SK-MEL-5 (cell line): ENCODE measurements at regions not wholly inside any gene's neighbourhood (a gene's known extent, or its start where the extent isn't known, plus 50 kb on each side); places are given as distances from the start of the nearest gene placed in this dataset.
"Not testable (repeated sequence)": the region's sequence is repeated elsewhere in the genome, so short reads cannot be mapped to it uniquely, and the experiment has no call there.

ENCODE experiments used
- DNase-seq: peaks from one replicate; pipeline ENCODE4 v3.0.0-alpha.2; 2016; ENCODE audit warnings: low read depth, low spot score
- in situ Hi-C: cut with HindIII; loops from 2 replicates; pipeline ENCODE4 v1.10.0; 2016; ENCODE audit warnings: low sequenced_read_pairs, high pct_unique_total_duplicates, low pct_unique_long_range_greater_than_20kb

DNA sequence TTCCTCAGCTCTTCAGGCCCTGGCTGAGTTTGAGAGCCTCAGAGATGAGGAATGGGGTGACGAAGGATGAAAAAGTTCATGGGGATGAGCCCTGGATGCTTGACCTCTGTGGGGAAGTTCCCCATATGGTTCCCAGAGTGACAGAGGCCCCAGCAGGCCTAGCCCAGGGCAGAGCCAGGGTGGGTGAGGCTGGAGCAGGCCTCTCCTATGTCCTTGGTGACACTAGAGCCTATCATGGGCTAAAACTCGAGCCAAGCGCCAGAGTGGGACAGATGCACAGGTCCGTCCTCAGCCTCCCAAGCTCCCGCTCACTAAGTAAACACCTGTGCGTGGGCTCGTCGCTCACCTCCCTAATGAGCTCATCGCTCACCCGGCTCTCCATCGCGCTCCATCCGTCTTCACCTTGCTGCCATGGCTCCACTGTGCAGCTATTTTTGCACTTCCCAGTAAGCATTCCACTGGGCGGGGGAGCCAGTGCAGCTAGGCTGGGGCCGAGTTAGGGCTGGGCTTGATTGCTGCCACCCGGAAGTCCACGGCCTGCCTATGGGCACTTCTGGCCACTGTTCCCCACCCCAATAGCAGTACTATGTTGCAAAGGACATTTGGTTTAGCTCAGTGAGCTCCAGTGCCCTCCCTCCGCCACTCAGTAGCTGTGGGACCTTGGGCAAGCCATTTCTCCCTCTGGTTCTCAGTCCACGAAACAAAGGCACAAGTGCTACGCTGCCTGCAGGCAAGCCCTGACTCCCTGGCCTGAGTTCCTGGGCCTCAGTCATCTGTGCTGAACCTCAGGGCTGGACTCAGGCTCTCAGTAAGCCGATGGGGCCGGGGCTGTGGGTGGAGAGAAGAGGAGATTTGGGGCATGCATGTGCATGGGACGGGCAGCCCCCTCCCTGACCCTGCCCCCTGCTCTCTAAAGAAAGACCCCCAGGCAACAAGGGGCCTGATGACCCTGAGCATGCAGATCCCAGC, 117.3 kb upstream of the PCBD1 start:
- no peak for DNase-seq
- in situ Hi-C loops: no loop called here

GRCh38 chr10:71006506-71006905, 118.1 kb upstream of the PCBD1 start:
- DNase-seq: no peak
- in situ Hi-C loops: no loop called here

GRCh38 chr10:71007516-71007915, 119.2 kb upstream of the PCBD1 start:
- no peak for DNase-seq
- in situ Hi-C loops: no loop called here

DNA sequence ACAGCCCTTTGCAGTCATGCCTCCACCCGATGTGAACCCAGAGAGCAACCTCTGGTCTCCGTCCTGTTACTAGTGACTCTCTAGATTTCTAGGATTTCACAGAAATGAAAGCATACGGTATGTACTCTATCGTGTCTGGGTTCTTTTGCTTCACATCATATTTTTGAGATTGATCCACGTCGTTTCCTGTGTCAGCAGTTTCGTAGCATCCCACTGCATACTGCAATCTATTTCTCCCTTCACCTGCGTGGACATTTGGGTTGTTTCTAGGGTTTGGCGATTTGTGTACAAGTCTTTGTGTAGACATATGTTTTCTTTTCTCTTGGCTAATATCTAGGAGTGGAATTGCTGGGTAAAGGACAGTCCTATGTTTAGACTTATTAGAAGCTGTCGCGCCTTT, 119.8 kb upstream of the PCBD1 start:
- in situ Hi-C loops: no loop called here
- no peak for DNase-seq

- in situ Hi-C loops: no loop called here
- no peak for DNase-seq
These were observed 120.8 kb upstream of the PCBD1 start for GRCh38 chr10:71009126-71009525.

GRCh38 chr10:71010730-71011129, 122.4 kb upstream of the PCBD1 start:
- in situ Hi-C loops: no loop called here
- DNase-seq: no peak

GRCh38 chr10:71011141-71011540, 122.8 kb upstream of the PCBD1 start:
- no peak for DNase-seq
- in situ Hi-C loops: no loop called here

GRCh38 chr10:71014021-71014805, 125.8 kb upstream of the PCBD1 start:
- in situ Hi-C loops: no loop called here
- DNase-seq: no peak

GRCh38 chr10:71015674-71016073, 127.3 kb upstream of the PCBD1 start:
- DNase-seq: no peak
- in situ Hi-C loops: no loop called here

GRCh38 chr10:71020061-71020460, 131.7 kb upstream of the PCBD1 start:
- DNase-seq, in situ Hi-C loops: not testable (repeated sequence)

DNA sequence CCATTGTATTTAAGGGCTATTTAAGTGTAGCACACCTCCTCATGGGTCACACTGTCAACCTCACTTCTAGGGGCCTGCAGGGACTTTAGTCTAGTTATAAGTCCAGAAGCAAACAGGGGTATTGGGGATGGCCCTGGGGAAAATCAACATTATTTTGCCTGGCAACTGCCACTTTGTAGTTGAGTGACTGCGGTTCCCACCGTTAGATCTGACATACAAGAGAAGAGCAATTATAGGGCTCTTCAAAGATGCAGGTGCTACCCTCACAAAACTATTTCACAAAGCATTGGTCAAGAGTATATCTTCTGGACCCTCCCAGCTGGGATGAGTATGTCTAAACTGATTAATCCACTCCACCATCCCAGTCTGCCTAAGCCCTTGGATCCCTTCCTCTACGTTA, 133.0 kb upstream of the PCBD1 start:
- in situ Hi-C loops: no loop called here
- no peak for DNase-seq

- in situ Hi-C loops: no loop called here
- no peak for DNase-seq
These were observed 135.4 kb upstream of the PCBD1 start for GRCh38 chr10:71023704-71024283.

DNA sequence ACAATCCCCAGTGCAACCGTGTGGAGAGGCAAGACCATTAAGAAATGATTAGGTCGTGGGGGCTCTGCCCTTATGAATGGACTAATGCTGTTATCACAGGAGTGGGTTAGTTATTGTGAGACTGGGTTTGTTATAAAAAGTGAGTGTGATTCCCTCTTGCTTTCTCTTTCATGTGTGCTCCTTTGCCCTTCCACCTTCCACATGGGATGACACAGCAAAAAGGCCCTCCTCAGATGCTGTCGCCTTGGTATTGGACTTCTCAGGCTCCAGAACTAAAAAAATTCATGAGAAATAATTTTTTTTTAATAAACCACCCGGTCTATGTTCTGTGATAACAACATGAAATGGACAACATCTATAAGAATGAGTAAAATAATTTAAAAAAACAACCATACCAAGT, 136.1 kb upstream of the PCBD1 start:
- in situ Hi-C loops: no loop called here
- DNase-seq: no peak

- in situ Hi-C loops: no loop called here
- DNase-seq: no peak
These were observed 137.2 kb upstream of the PCBD1 start for GRCh38 chr10:71025535-71025934.

GRCh38 chr10:71028066-71028465, 139.7 kb upstream of the PCBD1 start:
- in situ Hi-C loops: no loop called here

DNA sequence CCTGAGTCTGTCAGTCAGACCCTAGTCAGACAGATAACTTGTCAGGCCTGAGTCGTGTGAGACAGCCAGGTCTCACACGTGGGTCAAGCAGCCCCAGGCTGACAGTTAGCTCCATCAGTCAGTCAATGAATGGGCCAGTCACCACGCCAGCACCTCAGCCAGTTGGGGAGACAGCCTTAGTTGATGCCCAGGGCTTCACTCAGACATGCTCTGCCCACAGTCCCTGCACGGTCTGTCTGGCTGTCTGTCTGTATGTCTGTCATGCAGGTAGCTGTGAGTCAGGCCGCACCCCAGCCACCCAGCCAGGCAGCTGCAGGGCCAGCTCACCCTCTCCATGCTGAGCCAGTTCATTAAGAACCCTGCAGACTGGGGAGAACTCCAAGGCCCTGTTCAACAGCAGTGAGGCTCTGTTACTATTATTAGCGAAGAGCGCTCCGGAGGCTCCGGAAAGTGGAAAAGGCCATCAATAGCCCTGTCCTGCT, 141.1 kb upstream of the PCBD1 start:
- in situ Hi-C loops: no loop called here
- DNase-seq: no peak

More at GRCh38 chr10:71028066-71028465, 139.7 kb upstream of the PCBD1 start:
- DNase-seq: no peak

DNA sequence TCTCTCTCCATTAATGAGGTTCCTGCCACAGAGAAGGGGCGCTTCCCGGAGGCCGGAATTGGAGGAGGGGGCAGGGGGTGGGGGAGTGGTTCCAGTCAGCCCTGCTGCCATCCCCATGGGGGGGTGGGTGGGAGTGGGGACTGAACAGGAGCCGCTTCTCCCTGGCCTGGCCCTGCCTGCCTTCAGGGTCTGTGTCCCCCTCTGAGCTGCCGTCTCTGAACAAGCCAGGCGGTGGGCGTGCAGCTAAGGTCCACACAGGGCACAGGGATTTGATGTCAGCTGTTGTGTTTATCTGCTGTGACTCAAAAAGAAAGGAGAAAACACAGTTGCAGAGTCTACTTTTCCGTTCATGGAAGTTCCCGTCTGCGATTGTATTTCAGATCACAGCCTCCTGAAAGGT, 141.5 kb upstream of the PCBD1 start:
- no peak for DNase-seq
- in situ Hi-C loops: no loop called here

DNA sequence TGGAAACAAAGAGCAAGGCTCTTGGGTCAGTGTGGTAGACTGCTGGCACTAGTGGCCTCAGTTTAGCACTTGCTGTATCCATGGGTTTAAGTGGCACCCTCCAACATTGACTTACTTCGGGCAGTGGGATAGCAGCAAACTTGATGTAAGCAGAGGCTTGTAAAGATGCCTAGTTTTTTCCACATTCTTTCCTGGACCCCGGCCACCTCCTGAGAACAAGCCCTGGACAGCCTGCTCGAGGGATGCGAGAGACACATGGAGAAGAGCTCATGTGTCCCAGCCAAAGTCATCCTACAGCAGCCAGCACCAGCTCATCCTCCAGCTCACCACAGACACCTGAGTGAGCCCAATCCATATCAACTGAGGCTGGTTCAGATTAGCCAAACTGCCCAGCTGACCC, 142.7 kb upstream of the PCBD1 start:
- in situ Hi-C loops: no loop called here
- no peak for DNase-seq
